ENCODE measurements at regions not wholly inside any gene's neighbourhood (a gene's known extent, or its start where the extent isn't known, plus 50 kb on each side); places are given as distances from the start of the nearest gene placed in this dataset.

DNA sequence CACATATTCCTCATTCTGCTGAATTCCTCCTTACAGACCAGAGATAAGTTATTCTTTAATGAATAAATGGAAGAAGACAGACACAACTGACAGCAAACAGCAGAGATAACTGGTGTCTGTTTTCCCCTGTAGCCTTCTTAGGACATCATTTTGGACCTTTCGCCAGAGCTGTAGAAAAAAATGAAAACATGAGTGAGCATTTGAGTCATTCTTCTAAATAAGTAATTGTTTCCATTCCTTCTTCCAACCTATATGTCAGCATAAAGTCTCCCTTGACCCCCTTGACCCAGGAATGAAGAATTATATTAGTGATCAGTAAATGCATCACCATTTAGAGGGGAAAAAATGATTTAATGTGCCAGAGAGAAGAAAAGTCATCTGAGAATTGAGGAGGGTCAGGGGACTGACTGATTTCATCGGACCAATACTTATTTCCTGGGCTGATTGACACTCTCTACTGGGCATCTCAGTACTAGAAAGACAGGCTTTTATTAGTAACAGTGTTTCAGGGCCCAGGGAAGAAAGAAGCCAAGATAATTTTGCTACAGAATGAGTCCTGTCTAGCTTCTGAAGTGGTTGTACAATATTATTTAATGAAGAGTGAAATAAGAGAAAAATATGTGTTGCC is 597.0 kb downstream of the PSAT1 start (continued):
- no peak for TF ChIP-seq NRF1 (IDR thresholded peaks at IDR 0.05; ENCODE audit: low read depth, low read length)
- TF ChIP-seq POU5F1 (IDR thresholded peaks at IDR 0.05; ENCODE audit: low read depth, low read length): no peak
- TF ChIP-seq RAD21 (IDR thresholded peaks at IDR 0.05 in 1 of 2, conservative IDR thresholded peaks at IDR 0.05 in 1 of 2; ENCODE audit: low read depth in 2 of 2, low read length in 2 of 2): no peak
- no peak for TF ChIP-seq BCL11A (IDR thresholded peaks at IDR 0.05; ENCODE audit: low read depth in 2 of 2, low read length in 2 of 2)
